Lung (tissue), 11 donors: ENCODE measurements at regions not wholly inside any gene's neighbourhood (a gene's known extent, or its start where the extent isn't known, plus 50 kb on each side); places are given as distances from the start of the nearest gene placed in this dataset.

Source experiments
- ATAC-seq: fragments of 200-7000 bp; cut with Tn5 transposase; one replicate; pipeline ENCODE4 v1.9.1; 2020; ENCODE audit warnings: moderate number of reproducible peaks; ENCODE audit not compliant: insufficient read depth, low FRiP score
- DNase-seq, 3 donors: peaks; one replicate each; pipeline ENCODE4 v3.0.0-alpha.2; 2013 to 2017
- H3K27ac ChIP-seq, 2 donors: one replicate each; pipeline ENCODE4 v1.5.1; 2013; ENCODE audit warnings: mild to moderate bottlenecking in 2 of 2, moderate library complexity in 2 of 2, control low read depth in 1 of 2, inconsistent platforms in 1 of 2, low read depth in 1 of 2, low read length in 1 of 2
- H3K27me3 ChIP-seq, 3 donors: one replicate each; pipeline ENCODE4 v1.5.1; 2013; ENCODE audit warnings: low read length in 2 of 3; ENCODE audit not compliant: control insufficient read depth in 3 of 3, insufficient read depth in 3 of 3
- H3K36me3 ChIP-seq, 4 donors: one replicate each; pipeline ENCODE4 v1.5.1; 2013; ENCODE audit warnings: low read length in 4 of 4, mild to moderate bottlenecking in 1 of 4, moderate library complexity in 1 of 4; ENCODE audit not compliant: control insufficient read depth in 4 of 4, insufficient read depth in 4 of 4
- H3K4me1 ChIP-seq, 5 donors: one replicate each; pipeline ENCODE4 v1.5.1; 2013; ENCODE audit warnings: low read length in 5 of 5, mild to moderate bottlenecking in 2 of 5, moderate library complexity in 1 of 5; ENCODE audit not compliant: control insufficient read depth in 5 of 5, insufficient read depth in 5 of 5
- H3K4me3 ChIP-seq: one replicate; pipeline ENCODE4 v1.5.1; 2013; ENCODE audit warnings: mild to moderate bottlenecking, control low read depth, moderate library complexity
- H3K9ac ChIP-seq, 2 donors: one replicate each; pipeline ENCODE4 v1.5.1; 2013; ENCODE audit warnings: low read length in 2 of 2, control low read depth in 1 of 2; ENCODE audit not compliant: insufficient read depth in 1 of 2
- H3K9me3 ChIP-seq, 4 donors: one replicate each; pipeline ENCODE4 v1.5.1; 2013; ENCODE audit warnings: low read length in 3 of 4, mild to moderate bottlenecking in 1 of 4, moderate library complexity in 1 of 4; ENCODE audit not compliant: control insufficient read depth in 4 of 4, insufficient read depth in 3 of 4
- WGBS, 2 donors: extraction: QIAGEN DNeasy Blood & Tissue Kit; methylation state at CpG; one replicate each; pipeline ENCODE4 v1.1.7; 2013; 5-methylcytosine and 5-hydroxymethylcytosine counted together
- TF ChIP-seq, protein P1 (sequence below): IDR thresholded peaks from 2 replicates; pipeline ENCODE4 v1.5.1; 2012; ENCODE audit warnings: mild to moderate bottlenecking; ENCODE audit errors: control extremely low read depth, extremely low read depth
- donor health status: control.
- donor health status: control.
- donor health status: Bipolar disorder and iron deficiency.
- donor health status: healthy.
- donor health status: DM: yes; HTN: yes; CAD: no.

DNA sequence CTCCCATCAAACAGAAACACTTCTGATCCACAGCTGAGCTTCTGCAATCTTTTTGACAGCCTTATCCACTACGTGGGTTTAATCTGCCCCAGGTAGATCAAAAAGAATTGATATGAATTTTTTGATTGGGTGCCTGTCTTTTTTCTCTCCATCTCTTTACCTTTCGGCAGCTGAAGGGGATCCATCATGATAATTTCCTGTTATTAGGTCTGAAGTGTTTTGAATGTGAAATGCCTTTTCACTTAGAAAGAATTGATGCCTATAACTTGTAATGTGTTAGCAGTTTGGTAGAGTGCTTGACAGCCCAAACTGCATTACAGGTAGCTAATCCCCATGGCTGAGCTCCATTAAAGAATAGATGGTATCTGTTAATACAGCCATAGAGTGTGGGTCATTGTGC lies 745.4 kb downstream of the TLR4 start:
- Histone ChIP-seq H3K9me3 (no peaks in the 10 kb centered on the region), H3K9ac (no peak overlapping the region), H3K4me1 (no peaks in the 10 kb centered on the region), H3K36me3 (no peaks in the 10 kb centered on the region), H3K27me3 (peaks cover 0 to 2% (median 0%) of the 10 kb centered on the region in 3 donors), H3K27ac (no peak overlapping the region), H3K4me3 (no peak overlapping the region)
- ATAC-seq (no peak), DNase-seq (no peak)
- TF ChIP-seq, protein P1, sequence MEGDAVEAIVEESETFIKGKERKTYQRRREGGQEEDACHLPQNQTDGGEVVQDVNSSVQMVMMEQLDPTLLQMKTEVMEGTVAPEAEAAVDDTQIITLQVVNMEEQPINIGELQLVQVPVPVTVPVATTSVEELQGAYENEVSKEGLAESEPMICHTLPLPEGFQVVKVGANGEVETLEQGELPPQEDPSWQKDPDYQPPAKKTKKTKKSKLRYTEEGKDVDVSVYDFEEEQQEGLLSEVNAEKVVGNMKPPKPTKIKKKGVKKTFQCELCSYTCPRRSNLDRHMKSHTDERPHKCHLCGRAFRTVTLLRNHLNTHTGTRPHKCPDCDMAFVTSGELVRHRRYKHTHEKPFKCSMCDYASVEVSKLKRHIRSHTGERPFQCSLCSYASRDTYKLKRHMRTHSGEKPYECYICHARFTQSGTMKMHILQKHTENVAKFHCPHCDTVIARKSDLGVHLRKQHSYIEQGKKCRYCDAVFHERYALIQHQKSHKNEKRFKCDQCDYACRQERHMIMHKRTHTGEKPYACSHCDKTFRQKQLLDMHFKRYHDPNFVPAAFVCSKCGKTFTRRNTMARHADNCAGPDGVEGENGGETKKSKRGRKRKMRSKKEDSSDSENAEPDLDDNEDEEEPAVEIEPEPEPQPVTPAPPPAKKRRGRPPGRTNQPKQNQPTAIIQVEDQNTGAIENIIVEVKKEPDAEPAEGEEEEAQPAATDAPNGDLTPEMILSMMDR, result no peak
- 64 to 77% methylated on average over 2 of the region's 2 CpGs for WGBS, 2 donors

DNA sequence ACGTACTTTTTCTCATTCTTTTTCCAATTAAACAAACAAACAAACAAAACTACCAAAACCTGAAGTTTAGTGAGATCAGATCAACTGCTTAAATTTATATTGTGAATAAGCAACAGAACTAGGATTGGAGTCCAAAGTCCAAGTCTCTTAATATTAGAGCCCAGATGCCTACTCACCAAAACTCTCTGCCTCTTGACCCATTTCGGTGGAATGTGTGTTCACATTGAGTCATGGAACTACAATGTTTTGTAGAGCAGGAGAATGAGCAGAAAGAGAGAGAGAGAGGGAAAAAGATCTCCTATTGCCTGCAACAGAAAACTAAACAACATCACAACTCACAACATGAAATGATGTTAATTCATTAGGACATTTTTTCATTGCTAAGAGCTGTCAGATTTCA lies 751.1 kb downstream of the TLR4 start:
- TF ChIP-seq, protein P1, result no peak
- ATAC-seq (no peak), DNase-seq (no peak)
- no peaks in the 10 kb centered on the region for H3K9me3 ChIP-seq
- H3K27ac ChIP-seq, result no peak overlapping the region
- H3K9ac ChIP-seq, result no peak overlapping the region
- no peaks in the 10 kb centered on the region for H3K27me3 ChIP-seq
- WGBS, 2 donors, result 76 to 82% methylated on average over 2 of the region's 2 CpGs
- no peaks in the 10 kb centered on the region for H3K36me3 ChIP-seq
- H3K4me3 ChIP-seq, result no peak overlapping the region
- H3K4me1 ChIP-seq, result no peaks in the 10 kb centered on the region

DNA sequence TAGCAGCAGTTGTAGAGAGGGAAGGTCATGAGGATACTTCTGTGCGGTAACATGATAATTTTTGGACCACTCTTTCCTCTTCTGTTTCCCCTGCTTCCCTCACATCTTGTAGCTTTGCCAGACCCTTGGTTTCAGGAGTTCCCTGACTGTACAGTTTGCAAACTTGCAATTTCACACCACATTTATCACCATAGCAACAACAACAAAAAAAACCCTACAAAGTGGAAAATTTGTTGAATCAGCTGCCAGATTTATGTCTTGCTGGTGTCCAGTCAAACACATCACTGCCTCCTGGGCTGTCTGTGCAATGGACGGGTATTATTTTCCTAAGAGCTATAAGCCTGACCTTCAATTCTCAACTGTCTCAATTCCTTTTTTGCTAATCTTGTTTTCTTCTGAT lies 751.6 kb downstream of the TLR4 start:
- Histone ChIP-seq H3K4me3 (no peak overlapping the region), H3K4me1 (no peaks in the 10 kb centered on the region), H3K27ac (no peak overlapping the region), H3K27me3 (no peaks in the 10 kb centered on the region), H3K9ac (no peak overlapping the region), H3K36me3 (no peaks in the 10 kb centered on the region), H3K9me3 (no peaks in the 10 kb centered on the region)
- WGBS, 2 donors, result 71 to 79% methylated on average over 2 of the region's 2 CpGs
- TF ChIP-seq, protein P1, result no peak
- DNase-seq (peak in 2 of 3 donors; percentile 11 to 24), ATAC-seq (no peak)
